GM11168 (cell line): ENCODE measurements at regions not wholly inside any gene's neighbourhood (a gene's known extent, or its start where the extent isn't known, plus 50 kb on each side); places are given as distances from the start of the nearest gene placed in this dataset.

Source experiments
- in situ Hi-C: fragments of 300-500 bp; cut with MboI; formaldehyde crosslinking; loops from one replicate; pipeline ENCODE4 v1.12.0; 2022; ENCODE audit warnings: low sequenced_read_pairs; ENCODE audit not compliant: unreplicated experiment

DNA sequence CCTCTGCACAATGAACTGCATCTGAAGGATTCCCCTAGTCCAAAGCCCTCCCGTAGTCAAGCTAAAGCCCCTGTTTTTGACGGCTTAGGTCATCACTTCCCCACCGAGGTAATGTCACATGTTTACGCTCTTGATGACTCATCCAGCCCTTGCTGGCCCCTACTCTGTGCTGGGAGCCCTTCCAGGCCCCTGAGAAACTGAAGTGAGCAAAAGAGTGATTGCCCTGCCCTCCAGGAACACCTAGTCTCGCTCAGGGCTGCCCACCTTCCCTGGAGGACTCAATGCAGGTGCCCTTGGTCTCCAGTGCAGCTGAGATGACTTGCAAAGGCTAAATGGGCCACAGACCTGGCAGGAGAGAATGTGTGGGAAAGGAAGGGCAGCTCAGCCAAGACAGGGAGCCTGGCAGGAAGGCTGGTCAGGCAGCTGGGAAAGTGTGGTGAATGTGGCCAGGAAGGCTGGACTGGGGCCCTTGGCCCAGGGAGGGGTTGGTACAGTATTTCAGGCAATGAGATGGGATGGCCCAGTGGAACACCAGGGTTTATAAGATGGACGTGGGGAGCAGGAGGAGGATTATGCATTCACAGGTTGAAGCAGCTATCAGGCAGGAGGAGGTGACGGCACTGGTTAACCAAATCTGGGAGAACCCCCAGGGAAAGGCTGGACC lies 345.6 kb downstream of the NPHP4 start:
- in situ Hi-C loops = no loop called here

DNA sequence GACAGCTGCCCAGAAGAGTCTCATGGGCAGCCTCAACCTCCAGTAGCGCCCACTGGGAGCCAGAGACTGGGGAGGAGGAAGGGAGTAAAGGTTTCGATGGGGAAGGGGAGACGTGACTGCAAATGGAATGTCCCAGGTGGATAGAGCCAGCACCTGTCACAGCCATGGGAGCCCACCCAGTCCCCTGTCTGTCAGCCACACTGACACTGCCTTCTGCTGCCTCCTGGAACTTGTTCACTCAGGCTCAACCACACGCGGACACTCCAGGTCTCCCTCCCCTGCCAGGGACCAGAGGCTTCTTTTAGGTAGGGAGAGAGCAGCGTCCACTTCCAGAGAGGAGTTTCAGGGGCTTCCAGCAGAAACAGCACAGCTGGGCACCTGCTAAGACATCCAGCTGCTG lies 346.3 kb downstream of the NPHP4 start:
- in situ Hi-C loops = no loop called here

DNA sequence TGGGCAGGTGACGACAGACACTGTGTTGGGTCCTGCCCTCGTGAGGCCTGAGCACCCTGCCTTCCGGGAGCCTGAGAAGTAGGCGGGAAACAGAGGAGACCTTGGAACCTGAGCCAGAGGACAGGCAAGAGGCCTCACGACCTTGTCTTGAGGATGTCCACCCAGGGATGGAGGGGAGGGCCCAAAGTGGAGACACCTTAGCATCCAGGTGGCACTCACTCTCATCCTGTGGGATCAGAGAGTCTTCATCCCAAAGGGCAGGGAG lies 347.2 kb downstream of the NPHP4 start:
- in situ Hi-C loops = no loop called here

DNA sequence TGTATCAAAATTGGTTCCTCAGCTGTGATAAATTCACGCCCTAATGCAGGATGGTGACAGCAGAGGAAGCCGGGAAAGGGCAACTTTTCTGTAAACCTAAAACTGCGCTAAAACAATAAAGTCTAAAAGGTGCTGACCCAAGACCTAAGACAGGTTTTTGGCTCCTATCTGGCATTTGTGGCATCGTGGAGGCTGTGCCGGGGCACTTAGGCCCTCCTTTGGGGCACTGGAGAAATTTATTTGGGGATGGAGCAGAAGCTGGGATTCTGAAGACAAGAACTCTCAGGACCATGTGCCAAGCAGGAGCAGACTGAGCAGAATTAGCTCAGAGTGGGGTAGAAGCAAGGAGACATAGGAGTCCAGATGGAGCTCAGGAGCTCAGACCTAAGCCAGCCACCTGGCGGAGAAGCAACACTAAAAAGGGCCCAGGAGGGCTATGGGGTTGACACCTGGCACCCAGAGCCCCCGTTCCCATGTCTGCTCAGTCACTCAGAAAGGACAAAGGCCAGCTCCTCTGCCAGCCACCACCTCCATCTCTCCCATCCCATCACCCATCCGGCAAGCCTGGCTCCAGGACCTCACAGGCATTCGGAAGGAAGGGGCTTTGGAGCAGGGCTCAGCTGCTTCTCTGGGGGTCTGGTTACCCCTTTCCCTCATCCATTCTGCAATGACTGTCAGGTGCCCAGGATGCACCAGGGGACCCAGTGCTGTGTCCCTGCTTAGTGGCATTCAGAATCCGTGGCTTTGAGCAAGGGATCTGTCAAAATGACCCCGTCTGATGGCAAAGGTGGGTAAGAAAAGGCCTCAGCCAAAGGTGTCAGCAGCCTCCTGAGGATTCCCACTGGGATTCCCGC lies 347.7 kb downstream of the NPHP4 start:
- in situ Hi-C loops = no loop called here

DNA sequence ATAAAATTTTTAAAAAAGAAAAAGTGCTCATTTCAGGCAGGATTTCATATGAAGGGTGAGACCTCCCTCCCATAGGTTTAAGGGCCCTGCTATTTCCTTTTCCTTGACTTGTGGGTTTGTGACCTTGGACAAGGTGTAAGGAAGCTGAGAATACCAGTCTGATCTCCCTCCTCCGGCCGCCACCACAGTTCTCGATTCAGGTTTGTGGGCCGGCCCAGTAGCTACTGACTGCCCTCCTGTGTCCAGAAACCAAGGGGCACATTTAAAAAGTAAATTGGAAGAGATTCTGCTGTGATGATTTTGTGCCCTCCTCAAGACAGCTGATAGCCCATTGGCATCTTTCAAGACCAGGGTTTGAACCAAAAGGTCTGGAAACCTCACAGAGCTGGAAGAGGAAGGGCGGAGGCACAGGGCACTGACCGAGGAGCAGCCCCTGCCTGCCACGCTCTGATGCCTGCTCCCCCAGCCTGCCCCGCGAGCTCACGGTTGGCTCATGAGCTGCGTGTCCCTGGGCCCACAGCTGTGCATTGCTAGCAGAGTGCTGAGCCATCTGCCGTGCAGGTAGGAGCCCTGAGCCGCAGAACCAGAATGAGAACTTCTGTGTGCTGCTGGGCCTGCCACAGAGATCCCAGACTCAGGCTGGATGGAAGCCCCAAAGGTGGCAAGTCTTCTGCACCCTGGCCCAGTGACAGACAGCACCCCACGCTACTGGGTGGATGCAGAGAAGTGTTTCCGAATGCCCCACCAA lies 348.7 kb downstream of the NPHP4 start:
- in situ Hi-C loops = no loop called here

DNA sequence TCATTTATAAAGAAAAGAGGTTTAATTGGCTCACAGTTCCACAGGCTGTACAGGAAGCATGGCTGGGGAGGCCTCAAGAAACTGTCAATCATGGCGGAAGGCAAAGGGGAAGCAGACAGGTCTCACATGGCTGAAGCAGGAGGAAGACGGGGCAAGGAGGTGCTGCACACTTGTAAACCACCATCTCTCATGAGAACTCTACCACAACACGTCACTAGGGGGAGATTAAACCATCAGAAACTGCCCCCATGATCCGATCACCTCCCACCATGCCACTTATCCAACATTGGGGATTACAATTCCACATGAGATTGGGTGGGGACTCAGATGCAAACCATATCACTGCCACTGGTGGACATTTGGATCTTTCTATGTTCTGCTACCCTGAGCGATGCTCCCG lies 351.4 kb downstream of the NPHP4 start:
- in situ Hi-C loops = no loop called here

DNA sequence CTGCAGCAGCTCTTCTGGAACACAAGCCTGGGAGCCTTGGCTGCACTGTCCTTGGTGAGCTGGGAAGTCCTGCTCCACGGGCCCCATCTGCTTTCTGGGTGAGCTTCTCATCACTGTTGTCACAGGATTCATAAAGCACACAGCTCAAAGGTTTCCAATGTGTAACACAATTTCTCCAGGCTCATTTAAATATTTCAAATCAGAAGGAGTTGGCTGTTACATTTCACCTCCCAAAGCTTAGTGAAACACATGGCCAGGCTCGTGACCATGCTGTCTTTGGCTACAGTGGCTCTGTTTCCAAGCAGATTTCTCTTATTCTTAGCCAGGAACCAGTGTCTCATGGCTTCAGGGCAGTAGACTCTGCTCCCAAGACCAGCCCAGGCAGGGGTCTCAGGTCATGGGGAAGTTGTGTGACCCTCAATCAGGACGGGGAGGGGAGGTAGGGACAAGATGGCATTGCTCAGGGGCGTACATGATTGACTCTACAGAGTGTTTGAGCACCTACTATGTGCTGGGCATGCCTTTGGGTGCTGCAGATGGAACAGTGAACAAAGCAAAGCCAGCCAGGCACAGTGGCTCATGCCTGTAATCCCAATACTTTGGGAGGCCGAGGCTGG lies 353.0 kb downstream of the NPHP4 start:
- in situ Hi-C loops = no loop called here

DNA sequence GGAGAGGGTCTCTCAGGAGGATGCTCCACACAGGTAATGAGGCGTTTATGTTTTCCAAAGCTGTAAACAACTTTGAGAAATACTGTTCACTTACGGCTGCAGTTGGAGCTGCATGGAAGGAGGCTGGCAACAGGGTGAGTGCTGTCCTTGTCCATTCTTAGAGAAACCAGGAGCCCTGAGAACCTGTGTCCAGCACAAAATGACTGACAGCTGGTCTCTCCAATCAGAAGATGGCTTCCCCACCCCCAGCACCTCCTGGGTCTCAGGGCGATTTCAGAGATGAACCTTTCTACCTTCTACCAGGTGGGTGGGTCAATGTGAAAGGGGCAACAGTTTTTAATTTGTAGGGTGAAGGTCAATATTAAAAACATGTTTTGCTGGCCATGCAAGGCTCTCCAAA lies 353.6 kb downstream of the NPHP4 start:
- in situ Hi-C loops = no loop called here

DNA sequence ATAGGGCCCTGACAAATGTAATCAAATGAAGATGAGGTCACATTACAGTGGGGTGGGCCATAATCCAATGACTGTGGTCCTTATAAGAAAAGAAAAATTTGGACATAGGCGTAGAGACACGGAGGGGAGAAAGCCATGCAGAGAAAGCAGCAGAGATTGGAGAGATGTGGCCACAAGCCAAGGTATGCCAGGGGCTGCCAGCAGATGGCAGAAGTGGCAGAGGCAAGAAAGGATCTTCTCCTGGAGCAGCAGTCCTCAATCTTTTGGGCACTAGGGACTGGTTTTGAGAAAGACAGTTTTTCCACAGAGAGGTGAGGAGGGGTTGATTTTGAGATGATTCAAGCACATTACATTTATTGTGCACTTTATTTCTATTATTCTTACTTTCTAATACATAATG lies 355.1 kb downstream of the NPHP4 start:
- in situ Hi-C loops = no loop called here

DNA sequence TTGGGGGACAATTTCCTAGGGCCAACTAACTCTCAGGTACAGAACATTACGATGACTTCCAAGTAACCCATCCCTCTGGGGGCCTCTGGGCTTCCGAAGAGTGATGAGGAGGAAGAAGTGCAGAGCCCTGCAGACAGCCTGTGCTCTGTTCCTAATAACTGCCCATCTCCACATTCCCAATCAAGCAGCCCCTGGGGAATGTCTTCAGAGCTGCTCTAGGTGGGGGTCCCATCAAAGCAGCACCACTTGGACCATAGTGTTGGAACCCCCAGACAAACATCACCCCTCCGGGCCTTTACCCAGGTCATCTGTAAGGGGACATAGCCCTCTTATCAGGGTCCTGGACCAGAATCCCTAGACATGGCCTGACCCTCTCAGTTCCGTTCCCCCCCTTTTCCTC lies 357.3 kb downstream of the NPHP4 start:
- in situ Hi-C loops = no loop called here

DNA sequence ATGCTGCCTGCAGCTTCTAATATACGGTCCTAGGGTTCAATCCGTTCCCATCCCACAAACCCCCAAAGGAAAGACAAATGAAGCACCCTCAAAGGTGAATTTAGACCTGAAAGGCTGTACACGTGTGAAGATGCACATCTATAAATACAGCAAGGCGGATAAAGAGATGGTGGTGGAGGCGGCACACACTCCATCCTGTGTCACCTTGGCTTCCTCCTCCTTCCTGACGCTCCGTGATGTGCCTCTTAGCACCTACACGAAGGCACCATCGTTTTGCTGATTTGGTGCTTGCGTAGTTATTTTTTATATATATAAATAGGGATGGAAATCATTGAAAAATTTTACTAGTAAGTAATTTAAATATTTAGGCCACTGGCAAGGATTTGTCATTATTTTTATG lies 359.4 kb downstream of the NPHP4 start:
- in situ Hi-C loops = no loop called here

DNA sequence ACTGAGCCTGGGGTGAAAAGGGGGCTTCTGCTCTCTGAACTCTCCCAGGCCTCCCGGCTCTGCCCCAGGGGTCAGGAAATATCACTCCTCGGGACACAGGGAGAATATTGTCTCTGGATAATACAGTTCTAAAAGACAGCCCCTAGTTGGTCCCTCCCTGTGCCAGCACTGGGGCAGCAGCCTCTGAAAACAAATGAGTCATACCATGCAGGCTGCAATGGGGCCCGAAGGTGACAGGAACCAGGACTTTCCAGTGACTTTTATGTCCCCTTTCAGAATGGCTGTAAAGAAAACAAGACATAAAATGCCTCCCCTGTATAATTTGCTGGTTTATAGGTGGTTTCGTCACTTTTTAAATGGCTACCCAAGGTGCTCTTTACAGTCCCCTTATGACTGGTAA lies 360.0 kb downstream of the NPHP4 start:
- in situ Hi-C loops = no loop called here

DNA sequence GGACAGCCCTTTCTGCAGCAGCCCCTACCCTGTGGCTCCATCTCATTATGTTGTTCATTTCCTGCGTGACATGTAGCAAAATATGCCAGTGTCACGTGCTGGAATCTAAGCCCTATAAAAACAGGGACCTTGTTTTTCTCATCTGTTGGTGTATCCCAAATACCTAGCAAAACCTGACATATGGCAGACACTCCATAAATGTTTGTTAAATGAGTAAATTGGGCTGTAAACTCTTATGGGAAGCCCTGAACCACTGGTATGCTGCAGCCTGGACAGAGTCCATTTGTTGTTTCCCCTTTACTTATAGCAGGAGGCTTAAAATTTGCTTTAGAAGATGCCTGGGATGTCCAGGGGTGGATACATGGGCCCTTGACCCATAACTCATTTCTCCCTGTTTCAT lies 363.8 kb downstream of the NPHP4 start:
- in situ Hi-C loops = no loop called here

DNA sequence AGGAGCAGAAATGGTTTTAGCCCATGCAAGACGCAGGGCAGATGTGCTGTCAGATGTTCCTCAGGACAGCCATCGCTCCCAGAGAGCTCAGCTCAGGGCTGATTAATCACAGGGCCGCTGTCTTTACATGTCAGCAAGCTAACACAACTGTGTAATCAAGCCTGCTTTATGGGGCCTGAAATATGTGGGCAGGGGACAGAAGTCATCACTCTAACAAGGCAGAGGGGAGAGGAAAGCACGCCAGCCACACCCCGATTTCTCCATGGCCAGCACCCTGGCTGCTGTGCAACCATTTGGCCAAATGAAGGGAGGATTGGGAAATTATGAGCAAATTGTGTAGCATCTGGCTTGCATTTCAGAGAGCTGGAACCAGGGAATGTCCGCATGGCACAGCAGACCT lies 368.8 kb downstream of the NPHP4 start:
- in situ Hi-C loops = no loop called here

DNA sequence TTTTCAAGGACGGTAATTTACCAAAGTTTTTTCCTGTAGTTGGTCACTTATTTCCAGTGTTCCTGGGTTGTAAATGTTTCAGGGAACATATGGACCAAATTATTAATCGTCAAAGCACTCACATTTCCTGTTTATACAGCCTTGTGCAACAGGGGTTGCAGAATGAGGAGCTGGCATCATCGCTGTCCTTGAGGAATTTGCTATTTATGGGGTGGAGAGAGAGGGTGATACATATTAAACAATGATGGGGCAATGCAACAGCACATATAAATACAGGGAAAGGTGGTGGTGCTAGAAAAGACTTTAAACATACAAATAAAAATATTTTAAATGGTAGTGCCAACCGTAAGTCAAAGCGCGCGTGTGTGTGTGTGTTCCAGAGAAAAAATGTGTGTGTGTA lies 369.8 kb downstream of the NPHP4 start:
- in situ Hi-C loops = no loop called here

DNA sequence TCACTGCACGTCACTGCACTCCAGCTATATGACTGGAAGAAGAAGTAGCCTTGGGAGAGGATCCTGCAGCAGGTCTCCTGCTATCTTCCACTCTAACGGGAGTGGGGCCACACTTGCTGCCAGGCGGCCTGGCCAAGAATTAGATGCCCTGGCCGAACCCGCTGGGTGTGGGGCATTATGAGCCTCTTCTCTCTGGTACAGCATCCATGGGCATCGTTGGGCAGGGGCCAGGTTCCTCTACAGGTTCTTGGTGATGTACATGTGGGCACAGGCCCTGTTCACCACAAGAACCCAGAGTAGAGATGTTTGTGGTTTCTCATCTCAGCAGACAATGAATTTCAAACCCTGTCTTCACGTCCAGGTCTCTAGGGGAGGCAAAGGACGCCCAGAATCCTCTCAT lies 370.5 kb downstream of the NPHP4 start:
- in situ Hi-C loops = no loop called here

DNA sequence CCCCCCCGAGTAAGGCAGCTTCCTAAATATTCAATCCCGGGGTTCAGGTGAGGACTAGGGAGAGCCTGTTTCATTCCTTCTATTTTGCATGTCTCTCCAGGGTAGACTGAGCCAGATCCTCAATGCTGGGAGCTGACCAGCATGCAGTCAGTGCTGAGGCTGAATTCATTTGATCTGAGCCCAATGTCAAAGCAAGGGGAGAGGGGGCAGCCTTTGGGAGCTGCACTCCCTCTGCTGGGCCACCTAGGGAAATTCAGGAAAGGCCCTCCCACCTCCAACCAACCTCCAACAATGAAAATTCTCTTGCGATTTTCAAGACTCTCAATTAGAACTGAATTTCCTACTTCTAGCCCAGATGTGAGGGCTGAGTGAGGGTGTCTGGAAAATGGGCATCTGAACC lies 371.2 kb downstream of the NPHP4 start:
- in situ Hi-C loops = no loop called here

DNA sequence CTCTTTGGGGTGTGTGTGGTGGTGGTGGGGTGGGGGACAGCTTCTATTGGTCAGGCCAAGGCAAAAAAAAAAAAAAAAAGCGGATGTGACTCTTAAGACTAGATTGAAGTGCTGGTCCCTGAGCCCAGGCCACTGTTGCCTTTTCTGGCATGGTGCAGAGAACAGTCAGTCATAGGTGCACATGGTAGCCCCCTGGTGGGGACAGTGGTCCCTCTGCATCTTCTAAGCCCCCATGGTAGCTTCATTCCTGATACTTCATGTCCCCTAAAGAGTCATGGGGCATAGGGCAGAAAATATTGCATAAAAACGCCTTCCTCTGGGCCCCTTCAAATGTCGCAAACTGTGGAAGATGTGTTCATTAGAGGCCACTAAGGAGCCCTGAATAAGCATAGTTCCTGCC lies 371.8 kb downstream of the NPHP4 start:
- in situ Hi-C loops = no loop called here

DNA sequence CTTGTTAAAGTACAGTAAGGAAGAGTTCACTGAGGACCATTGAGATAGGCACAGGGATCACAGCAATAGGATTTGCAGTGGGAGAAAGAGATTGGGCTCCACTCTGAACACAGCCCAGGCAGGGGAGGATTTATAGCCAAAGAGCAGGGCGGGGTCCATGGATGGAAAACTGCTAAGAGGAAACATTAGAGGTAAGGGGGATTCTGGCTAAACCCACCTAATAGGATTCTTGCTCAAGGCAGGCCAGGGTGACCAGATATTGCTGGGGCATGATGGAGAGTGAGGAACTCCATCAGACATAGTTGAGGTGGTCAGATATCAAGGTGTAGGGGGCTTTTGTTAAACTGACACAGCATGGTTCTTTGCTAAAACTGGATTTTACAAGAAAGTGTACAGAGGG lies 372.8 kb downstream of the NPHP4 start:
- in situ Hi-C loops = no loop called here

DNA sequence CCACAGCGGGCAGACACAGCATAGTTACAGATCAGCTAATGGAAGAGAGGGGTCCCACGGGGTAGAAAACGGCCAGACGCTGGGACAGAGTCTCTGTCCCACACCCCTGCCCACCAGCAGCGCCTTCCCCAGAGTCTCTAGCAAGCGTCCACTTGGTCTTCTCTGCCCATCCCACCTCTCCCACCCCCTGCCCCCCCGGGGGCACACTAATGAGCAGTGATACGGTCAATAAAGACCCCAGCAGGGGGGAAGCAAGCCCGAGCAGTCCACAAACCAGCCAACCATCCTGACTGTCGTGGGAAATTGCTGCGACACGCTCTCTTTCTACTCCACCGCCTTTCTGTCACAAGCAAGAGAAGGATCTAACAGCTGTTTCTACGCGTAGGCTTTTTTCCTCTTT lies 374.7 kb downstream of the NPHP4 start:
- in situ Hi-C loops = no loop called here

DNA sequence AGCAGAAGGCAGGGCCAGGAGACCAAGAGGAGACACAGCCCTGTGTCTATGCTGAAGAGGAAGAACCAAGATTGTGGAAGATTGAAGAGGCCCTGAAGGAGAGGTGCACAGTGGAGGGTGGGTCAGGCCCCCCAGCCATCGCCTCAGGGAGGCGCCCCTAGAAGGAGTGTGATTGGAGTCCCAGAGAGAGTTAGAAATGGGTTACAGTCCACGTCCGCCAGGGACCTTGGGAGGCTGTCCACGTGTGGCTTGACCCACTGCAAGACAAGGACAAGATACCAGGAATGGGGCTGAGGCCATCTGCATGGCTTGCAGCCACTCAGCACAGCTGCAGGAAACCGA lies 375.1 kb downstream of the NPHP4 start:
- in situ Hi-C loops = no loop called here
